IPS-15b (cell line): ENCODE measurements at regions not wholly inside any gene's neighbourhood (a gene's known extent, or its start where the extent isn't known, plus 50 kb on each side); places are given as distances from the start of the nearest gene placed in this dataset.
"Not testable (repeated sequence)": the region's sequence is repeated elsewhere in the genome, so short reads cannot be mapped to it uniquely, and the experiment has no call there.

Experiments
- H3K27me3 ChIP-seq: one replicate; pipeline ENCODE4 v1.6.1; 2013; ENCODE audit warnings: low read length; ENCODE audit not compliant: control insufficient read depth, insufficient read depth
- H3K36me3 ChIP-seq: one replicate; pipeline ENCODE4 v1.6.1; 2013; ENCODE audit warnings: low read length; ENCODE audit not compliant: control insufficient read depth, insufficient read depth
- H3K4me1 ChIP-seq: one replicate; pipeline ENCODE4 v1.6.1; 2013; ENCODE audit warnings: mild to moderate bottlenecking, low read length; ENCODE audit not compliant: control insufficient read depth, insufficient read depth
- H3K4me3 ChIP-seq: one replicate; pipeline ENCODE4 v1.5.1; 2013; ENCODE audit warnings: low read depth, low read length
- H3K9ac ChIP-seq: one replicate; pipeline ENCODE4 v1.6.1; 2013; ENCODE audit warnings: low read depth, mild to moderate bottlenecking, low read length
- H3K9me3 ChIP-seq: one replicate; pipeline ENCODE4 v1.6.1; 2013; ENCODE audit warnings: mild to moderate bottlenecking, low read length; ENCODE audit not compliant: control insufficient read depth, insufficient read depth

- no peak overlapping the region for H3K4me3 ChIP-seq
- no peaks in the 10 kb centered on the region for H3K9me3 ChIP-seq
- H3K27me3 ChIP-seq = no peaks in the 10 kb centered on the region
- no peaks in the 10 kb centered on the region for H3K36me3 ChIP-seq
- H3K4me1 ChIP-seq = no peaks in the 10 kb centered on the region
- no peak overlapping the region for H3K9ac ChIP-seq
These were observed 343.4 kb downstream of the LRRIQ3 start for GRCh38 chr1:73854527-73854926.

- H3K9me3 ChIP-seq = no peaks in the 10 kb centered on the region
- no peak overlapping the region for H3K9ac ChIP-seq
- H3K27me3 ChIP-seq = no peaks in the 10 kb centered on the region
- no peaks in the 10 kb centered on the region for H3K4me1 ChIP-seq
- no peaks in the 10 kb centered on the region for H3K36me3 ChIP-seq
- H3K4me3 ChIP-seq = no peak overlapping the region
These were observed 355.5 kb downstream of the LRRIQ3 start for GRCh38 chr1:73842436-73842835.

- no peak overlapping the region for H3K4me3 ChIP-seq
- no peak overlapping the region for H3K9ac ChIP-seq
- no peaks in the 10 kb centered on the region for H3K9me3 ChIP-seq
- no peaks in the 10 kb centered on the region for H3K4me1 ChIP-seq
- H3K36me3 ChIP-seq = no peaks in the 10 kb centered on the region
- no peaks in the 10 kb centered on the region for H3K27me3 ChIP-seq
These were observed 358.1 kb downstream of the LRRIQ3 start for GRCh38 chr1:73839922-73840321.

DNA sequence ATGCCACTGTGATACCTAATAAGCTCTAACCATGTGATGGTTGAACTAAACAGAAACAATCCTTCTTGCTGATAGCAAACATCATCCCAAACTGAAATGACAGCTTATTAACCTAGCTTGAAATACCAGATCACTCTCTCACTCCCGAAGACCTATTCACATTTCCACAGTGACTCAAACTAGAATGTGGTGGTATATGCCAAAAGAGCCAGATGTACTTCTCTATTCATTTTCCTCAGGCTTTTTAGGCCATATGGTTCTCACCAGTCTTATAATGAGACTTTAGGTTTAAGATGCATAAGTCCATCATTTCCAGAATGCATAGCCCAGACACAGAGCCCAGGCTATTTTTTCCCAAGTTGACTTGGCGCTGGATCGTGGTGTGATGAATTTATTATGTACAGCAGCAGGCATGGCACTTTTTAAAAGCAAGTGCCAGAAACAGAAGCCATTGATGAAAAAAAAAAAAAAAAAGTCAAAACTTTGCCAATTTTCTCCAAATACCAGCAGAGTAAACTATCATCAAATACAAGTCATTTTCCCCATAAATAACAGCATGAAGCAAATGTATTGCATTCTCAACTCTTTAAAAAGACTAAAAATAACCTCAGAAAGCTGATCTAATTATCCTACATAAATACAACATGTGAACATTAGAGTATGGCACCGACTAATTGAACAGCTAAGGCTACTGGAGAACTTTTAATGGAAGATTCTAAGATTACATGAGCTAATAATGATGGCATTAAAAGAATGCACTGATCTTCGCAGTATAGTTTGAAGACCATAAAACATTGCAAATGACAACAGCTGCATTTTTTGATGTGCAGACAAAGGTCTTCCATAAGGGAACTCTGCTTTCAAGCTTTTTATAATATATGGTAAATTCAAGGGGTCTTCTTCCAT lies 365.4 kb downstream of the LRRIQ3 start:
- Histone ChIP-seq H3K27me3 (no peaks in the 10 kb centered on the region), H3K9me3 (no peaks in the 10 kb centered on the region)

GRCh38 chr1:73827283-73827682 lies 370.7 kb downstream of the LRRIQ3 start:
- H3K27me3 ChIP-seq = not testable (repeated sequence)

More for the DNA sequence above, 365.4 kb downstream of the LRRIQ3 start:
- no peaks in the 10 kb centered on the region for H3K36me3 ChIP-seq
- no peak overlapping the region for H3K4me3 ChIP-seq
- H3K9ac ChIP-seq = no peak overlapping the region
- no peaks in the 10 kb centered on the region for H3K4me1 ChIP-seq

DNA sequence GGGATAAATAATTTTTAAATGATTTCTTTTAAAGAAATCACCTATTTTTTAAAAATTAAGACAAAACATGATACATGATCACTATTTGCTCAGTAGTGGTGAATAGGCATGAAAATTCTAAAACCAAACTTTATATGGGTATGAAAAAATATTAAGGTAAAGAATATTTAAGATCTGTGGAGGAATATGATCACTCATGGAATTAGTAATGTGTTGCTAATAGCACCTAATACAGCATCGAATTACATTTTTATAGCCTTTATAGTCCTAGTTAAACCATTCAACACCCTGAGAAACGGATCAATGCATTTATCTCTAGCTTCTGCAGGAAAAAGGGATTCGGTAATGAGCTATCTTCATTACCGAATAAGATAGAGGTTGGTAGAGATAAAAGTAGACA lies 373.9 kb downstream of the LRRIQ3 start:
- no peaks in the 10 kb centered on the region for H3K4me1 ChIP-seq
- H3K9ac ChIP-seq = no peak overlapping the region
- H3K36me3 ChIP-seq = no peaks in the 10 kb centered on the region
- H3K4me3 ChIP-seq = no peak overlapping the region
- H3K27me3 ChIP-seq = no peaks in the 10 kb centered on the region
- no peaks in the 10 kb centered on the region for H3K9me3 ChIP-seq

More at GRCh38 chr1:73827283-73827682, 370.7 kb downstream of the LRRIQ3 start:
- H3K36me3 ChIP-seq, H3K9ac ChIP-seq, H3K4me3 ChIP-seq, H3K4me1 ChIP-seq, H3K9me3 ChIP-seq: not testable (repeated sequence)

- Histone ChIP-seq H3K9me3 (no peaks in the 10 kb centered on the region), H3K4me3 (no peak overlapping the region), H3K27me3 (no peaks in the 10 kb centered on the region), H3K9ac (no peak overlapping the region), H3K4me1 (no peaks in the 10 kb centered on the region), H3K36me3 (no peaks in the 10 kb centered on the region)
These were observed 376.5 kb downstream of the LRRIQ3 start for GRCh38 chr1:73821520-73821919.

DNA sequence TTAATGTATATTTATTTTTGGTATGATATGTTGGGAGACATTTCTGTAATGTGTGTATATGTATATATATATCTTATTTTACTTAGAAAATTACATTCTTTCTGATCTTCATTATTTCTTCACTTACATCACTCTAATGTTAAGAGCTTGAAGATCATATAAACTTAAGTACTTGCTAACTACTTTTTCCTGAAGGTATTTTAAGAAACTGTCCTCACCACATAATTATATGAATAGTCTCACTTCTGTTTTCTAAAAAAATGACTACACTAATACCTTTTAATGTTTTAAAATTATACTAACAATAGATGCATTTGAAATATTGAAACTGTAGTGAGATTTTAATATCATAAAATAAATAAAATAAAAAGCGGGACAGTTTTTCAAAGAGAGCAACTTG lies 377.1 kb downstream of the LRRIQ3 start:
- Histone ChIP-seq H3K36me3 (no peaks in the 10 kb centered on the region), H3K4me1 (no peaks in the 10 kb centered on the region), H3K9ac (no peak overlapping the region), H3K27me3 (no peaks in the 10 kb centered on the region), H3K4me3 (no peak overlapping the region), H3K9me3 (no peaks in the 10 kb centered on the region)

GRCh38 chr1:73813716-73814115 lies 384.3 kb downstream of the LRRIQ3 start:
- Histone ChIP-seq H3K9ac (no peak overlapping the region), H3K4me1 (no peaks in the 10 kb centered on the region), H3K36me3 (no peaks in the 10 kb centered on the region), H3K27me3 (no peaks in the 10 kb centered on the region), H3K9me3 (no peaks in the 10 kb centered on the region), H3K4me3 (no peak overlapping the region)

- Histone ChIP-seq H3K36me3 (no peaks in the 10 kb centered on the region), H3K9me3 (no peaks in the 10 kb centered on the region), H3K9ac (no peak overlapping the region), H3K4me1 (no peaks in the 10 kb centered on the region), H3K27me3 (no peaks in the 10 kb centered on the region), H3K4me3 (no peak overlapping the region)
These were observed 384.7 kb downstream of the LRRIQ3 start for GRCh38 chr1:73813236-73813635.

DNA sequence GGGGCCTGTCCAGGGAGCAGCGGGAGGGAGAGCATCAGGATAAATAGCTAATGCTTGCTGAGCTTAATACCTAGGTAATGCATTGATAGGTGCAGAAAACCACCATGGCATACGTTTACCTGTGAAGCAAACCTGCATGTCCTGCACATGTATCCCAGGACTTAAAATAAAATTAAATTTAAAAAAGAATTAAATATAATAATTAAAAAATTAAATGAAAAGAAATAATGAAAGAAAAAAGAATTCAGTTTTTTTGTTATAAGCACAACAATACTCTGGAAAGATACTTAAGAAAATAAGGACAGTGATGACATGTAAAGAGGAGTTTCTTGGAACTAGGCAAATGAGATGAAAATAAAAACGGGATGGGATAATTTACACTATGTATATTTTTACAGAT lies 386.2 kb downstream of the LRRIQ3 start:
- Histone ChIP-seq H3K27me3 (no peaks in the 10 kb centered on the region), H3K4me3 (no peak overlapping the region), H3K36me3 (no peaks in the 10 kb centered on the region), H3K9ac (no peak overlapping the region), H3K4me1 (no peaks in the 10 kb centered on the region), H3K9me3 (no peaks in the 10 kb centered on the region)

DNA sequence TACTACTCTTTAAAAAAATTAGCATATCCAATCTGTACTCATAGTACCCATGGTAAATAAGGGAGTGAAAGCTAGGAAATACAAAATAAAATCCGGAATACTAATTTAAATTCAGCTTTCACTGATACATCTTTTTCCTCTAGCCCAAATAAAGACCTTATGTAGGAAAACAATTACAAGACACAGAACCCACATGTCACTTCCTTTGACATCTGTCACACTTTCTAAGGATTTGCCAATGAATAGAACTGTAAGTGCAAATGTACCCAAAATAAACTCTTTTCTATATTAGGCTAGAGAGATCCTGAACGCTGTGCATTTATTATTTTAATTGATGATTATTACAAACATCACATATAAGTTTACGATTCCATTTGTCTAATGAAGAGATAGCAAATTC lies 393.0 kb downstream of the LRRIQ3 start:
- H3K27me3 ChIP-seq = no peaks in the 10 kb centered on the region
- no peaks in the 10 kb centered on the region for H3K9me3 ChIP-seq
- H3K9ac ChIP-seq = no peak overlapping the region
- H3K36me3 ChIP-seq = no peaks in the 10 kb centered on the region
- H3K4me3 ChIP-seq = no peak overlapping the region
- H3K4me1 ChIP-seq = no peaks in the 10 kb centered on the region
